ENCODE measurements at regions not wholly inside any gene's neighbourhood (a gene's known extent, or its start where the extent isn't known, plus 50 kb on each side); places are given as distances from the start of the nearest gene placed in this dataset.

GRCh38 chr6:93799226-93799625 lies 379.9 kb upstream of the EPHA7 start:
- no peaks in the 10 kb centered on the region for H3K36me3 ChIP-seq
- no peaks in the 10 kb centered on the region for H4K20me1 ChIP-seq (ENCODE audit: low read depth)
- no peak overlapping the region for H3K9ac ChIP-seq
- no peak overlapping the region for H2AFZ ChIP-seq (replicated peaks)
- Mint-ChIP-seq H3K27ac (no peak overlapping the region), H3K4me1 (peaks cover 5% of the 10 kb centered on the region), H3K36me3 (no peaks in the 10 kb centered on the region), H3K4me3 (no peak overlapping the region), H3K27me3 (ENCODE audit: insufficient read depth, low read depth) (no peaks in the 10 kb centered on the region), H3K9me3 (no peaks in the 10 kb centered on the region)
- no peak overlapping the region for H3K27ac ChIP-seq
- no peak for DNase-seq (ENCODE audit: low spot score)
- peaks cover 5% of the 10 kb centered on the region for H3K4me1 ChIP-seq
- H3K4me3 ChIP-seq = no peak overlapping the region
- no peaks in the 10 kb centered on the region for H3K27me3 ChIP-seq
- no peaks in the 10 kb centered on the region for H3F3A ChIP-seq (ENCODE audit: low read depth)
- H3K79me2 ChIP-seq (ENCODE audit: low read depth) = no peaks in the 10 kb centered on the region
- no peaks in the 10 kb centered on the region for H3K9me3 ChIP-seq (ENCODE audit: low read depth)
- H3K4me2 ChIP-seq = no peak overlapping the region
- TF ChIP-seq EZH2phosphoT487 (IDR thresholded peaks at IDR 0.05) = no peak
- TF ChIP-seq EZH2 (IDR thresholded peaks at IDR 0.05) = no peak
- TF ChIP-seq CTCF (IDR thresholded peaks at IDR 0.05) = no peak

GRCh38 chr6:93794166-93794565 lies 374.8 kb upstream of the EPHA7 start:
- H3K27ac ChIP-seq = no peak overlapping the region
- H3K36me3 Mint-ChIP-seq = no peaks in the 10 kb centered on the region

GRCh38 chr6:93792746-93793145 lies 373.4 kb upstream of the EPHA7 start:
- Histone ChIP-seq H3K9me3 (ENCODE audit: low read depth) (no peaks in the 10 kb centered on the region), H3K4me2 (no peak overlapping the region), H3K27ac (no peak overlapping the region), H3K4me3 (no peak overlapping the region), H2AFZ (replicated peaks) (no peak overlapping the region), H3K27me3 (no peaks in the 10 kb centered on the region), H3F3A (ENCODE audit: low read depth) (peaks cover 6% of the 10 kb centered on the region), H4K20me1 (ENCODE audit: low read depth) (no peaks in the 10 kb centered on the region), H3K9ac (no peak overlapping the region), H3K4me1 (peaks cover 15% of the 10 kb centered on the region), H3K79me2 (ENCODE audit: low read depth) (no peaks in the 10 kb centered on the region), H3K36me3 (no peaks in the 10 kb centered on the region)
- H3K4me3 Mint-ChIP-seq = no peak overlapping the region
- no peaks in the 10 kb centered on the region for H3K27me3 Mint-ChIP-seq (ENCODE audit: insufficient read depth, low read depth)
- no peak for DNase-seq (ENCODE audit: low spot score)
- TF ChIP-seq EZH2 (IDR thresholded peaks at IDR 0.05) (no peak), CTCF (IDR thresholded peaks at IDR 0.05) (no peak), EZH2phosphoT487 (IDR thresholded peaks at IDR 0.05) (no peak)
- no peaks in the 10 kb centered on the region for H3K9me3 Mint-ChIP-seq
- H3K4me1 Mint-ChIP-seq = peaks cover 5% of the 10 kb centered on the region
- no peak overlapping the region for H3K27ac Mint-ChIP-seq
- no peaks in the 10 kb centered on the region for H3K36me3 Mint-ChIP-seq

More at GRCh38 chr6:93794166-93794565, 374.8 kb upstream of the EPHA7 start:
- H3K4me2 ChIP-seq = no peak overlapping the region
- Mint-ChIP-seq H3K4me3 (no peak overlapping the region), H3K27me3 (ENCODE audit: insufficient read depth, low read depth) (no peaks in the 10 kb centered on the region), H3K27ac (no peak overlapping the region), H3K9me3 (no peaks in the 10 kb centered on the region), H3K4me1 (no peaks in the 10 kb centered on the region)
- H3K4me3 ChIP-seq = no peak overlapping the region
- no peaks in the 10 kb centered on the region for H3K79me2 ChIP-seq (ENCODE audit: low read depth)
- peaks cover 3% of the 10 kb centered on the region for H3F3A ChIP-seq (ENCODE audit: low read depth)
- no peaks in the 10 kb centered on the region for H4K20me1 ChIP-seq (ENCODE audit: low read depth)
- H3K27me3 ChIP-seq = no peaks in the 10 kb centered on the region
- no peak overlapping the region for H2AFZ ChIP-seq (replicated peaks)
- no peak for TF ChIP-seq CTCF (IDR thresholded peaks at IDR 0.05)
- no peak for TF ChIP-seq EZH2phosphoT487 (IDR thresholded peaks at IDR 0.05)
- no peak for TF ChIP-seq EZH2 (IDR thresholded peaks at IDR 0.05)
- no peaks in the 10 kb centered on the region for H3K36me3 ChIP-seq
- DNase-seq (ENCODE audit: low spot score) = no peak
- no peaks in the 10 kb centered on the region for H3K9me3 ChIP-seq (ENCODE audit: low read depth)
- no peak overlapping the region for H3K9ac ChIP-seq
- peaks cover 14% of the 10 kb centered on the region for H3K4me1 ChIP-seq

All from neural progenitor cell (in vitro differentiated cells).